ENCODE measurements at regions not wholly inside any gene's neighbourhood (a gene's known extent, or its start where the extent isn't known, plus 50 kb on each side); places are given as distances from the start of the nearest gene placed in this dataset.

GRCh38 chr12:107451246-107451645, 234.4 kb upstream of the PWP1 start:
- TF ChIP-seq EZH2 (IDR thresholded peaks at IDR 0.05; ENCODE audit: insufficient read depth, poor library complexity, severe bottlenecking) (no peak), EZH2phosphoT487 (IDR thresholded peaks at IDR 0.05; ENCODE audit: insufficient read depth, low read depth) (no peak)

Measured in GM23248 (cell line).